Uterus (tissue), 2 donors: ENCODE measurements at regions not wholly inside any gene's neighbourhood (a gene's known extent, or its start where the extent isn't known, plus 50 kb on each side); places are given as distances from the start of the nearest gene placed in this dataset.

Experiments
- CTCF ChIP-seq, 4 experiments: fragments of 200-600 bp in 2 of 4; fragments of 450-650 bp in 2 of 4; sonication (generic) in 2 of 4; IDR thresholded peaks; one replicate each; pipeline ENCODE4 v1.5.1; 2016 to 2019; ENCODE audit warnings: antibody characterized with exemption in 4 of 4, mild to moderate bottlenecking in 2 of 4, moderate library complexity in 1 of 4
- POLR2A ChIP-seq, 2 donors: fragments of 450-650 bp; IDR thresholded peaks; one replicate each; pipeline ENCODE4 v1.6.1; 2016; ENCODE audit warnings: antibody characterized with exemption in 2 of 2, mild to moderate bottlenecking in 1 of 2, moderate library complexity in 1 of 2

- no peak for TF ChIP-seq CTCF (IDR thresholded peaks at IDR 0.05)
- TF ChIP-seq POLR2A (IDR thresholded peaks at IDR 0.05): no peak
Measured at GRCh38 chrX:9137152-9137551, 103.2 kb upstream of the FAM9B start.
